HFF-Myc (cell line): ENCODE measurements at regions not wholly inside any gene's neighbourhood (a gene's known extent, or its start where the extent isn't known, plus 50 kb on each side); places are given as distances from the start of the nearest gene placed in this dataset.

Experiments
- DNase-seq: peaks from one replicate; pipeline ENCODE4 v3.0.0-alpha.2; 2011; ENCODE audit warnings: low read depth; ENCODE audit errors: extremely low read depth
- H3K4me3 ChIP-seq: replicated peaks from 2 replicates; pipeline ENCODE4 v1.5.1; 2011; ENCODE audit warnings: low read depth, mild to moderate bottlenecking, control low read depth, low read length
- TF ChIP-seq, protein P1 (sequence below): IDR thresholded peaks from 2 replicates; pipeline ENCODE4 v1.5.1; 2012; ENCODE audit warnings: mild to moderate bottlenecking, low read depth, low read length, control low read depth; ENCODE audit errors: missing control alignments

DNA sequence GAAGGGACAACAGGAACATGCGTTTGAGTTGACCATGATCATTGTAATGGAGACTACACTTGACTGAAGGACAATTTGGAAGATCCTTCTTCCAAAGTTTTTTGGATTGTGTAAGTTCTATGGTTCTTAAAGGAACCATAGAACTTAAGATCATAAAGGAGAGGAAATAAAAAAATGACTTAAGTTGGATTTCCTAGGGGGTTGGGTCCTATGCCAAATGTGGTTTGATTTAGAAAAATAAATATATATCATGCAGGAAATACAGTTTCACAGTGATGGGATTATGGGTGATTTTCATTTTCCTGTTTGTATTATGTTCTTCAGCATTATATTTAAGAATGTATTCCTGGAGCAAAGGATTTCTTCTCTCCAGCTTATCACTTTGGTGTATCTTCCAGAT is 305.5 kb upstream of the DPH6 start:
- TF ChIP-seq, protein P1, sequence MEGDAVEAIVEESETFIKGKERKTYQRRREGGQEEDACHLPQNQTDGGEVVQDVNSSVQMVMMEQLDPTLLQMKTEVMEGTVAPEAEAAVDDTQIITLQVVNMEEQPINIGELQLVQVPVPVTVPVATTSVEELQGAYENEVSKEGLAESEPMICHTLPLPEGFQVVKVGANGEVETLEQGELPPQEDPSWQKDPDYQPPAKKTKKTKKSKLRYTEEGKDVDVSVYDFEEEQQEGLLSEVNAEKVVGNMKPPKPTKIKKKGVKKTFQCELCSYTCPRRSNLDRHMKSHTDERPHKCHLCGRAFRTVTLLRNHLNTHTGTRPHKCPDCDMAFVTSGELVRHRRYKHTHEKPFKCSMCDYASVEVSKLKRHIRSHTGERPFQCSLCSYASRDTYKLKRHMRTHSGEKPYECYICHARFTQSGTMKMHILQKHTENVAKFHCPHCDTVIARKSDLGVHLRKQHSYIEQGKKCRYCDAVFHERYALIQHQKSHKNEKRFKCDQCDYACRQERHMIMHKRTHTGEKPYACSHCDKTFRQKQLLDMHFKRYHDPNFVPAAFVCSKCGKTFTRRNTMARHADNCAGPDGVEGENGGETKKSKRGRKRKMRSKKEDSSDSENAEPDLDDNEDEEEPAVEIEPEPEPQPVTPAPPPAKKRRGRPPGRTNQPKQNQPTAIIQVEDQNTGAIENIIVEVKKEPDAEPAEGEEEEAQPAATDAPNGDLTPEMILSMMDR: no peak
- no peak overlapping the region for H3K4me3 ChIP-seq
- DNase-seq: no peak

DNA sequence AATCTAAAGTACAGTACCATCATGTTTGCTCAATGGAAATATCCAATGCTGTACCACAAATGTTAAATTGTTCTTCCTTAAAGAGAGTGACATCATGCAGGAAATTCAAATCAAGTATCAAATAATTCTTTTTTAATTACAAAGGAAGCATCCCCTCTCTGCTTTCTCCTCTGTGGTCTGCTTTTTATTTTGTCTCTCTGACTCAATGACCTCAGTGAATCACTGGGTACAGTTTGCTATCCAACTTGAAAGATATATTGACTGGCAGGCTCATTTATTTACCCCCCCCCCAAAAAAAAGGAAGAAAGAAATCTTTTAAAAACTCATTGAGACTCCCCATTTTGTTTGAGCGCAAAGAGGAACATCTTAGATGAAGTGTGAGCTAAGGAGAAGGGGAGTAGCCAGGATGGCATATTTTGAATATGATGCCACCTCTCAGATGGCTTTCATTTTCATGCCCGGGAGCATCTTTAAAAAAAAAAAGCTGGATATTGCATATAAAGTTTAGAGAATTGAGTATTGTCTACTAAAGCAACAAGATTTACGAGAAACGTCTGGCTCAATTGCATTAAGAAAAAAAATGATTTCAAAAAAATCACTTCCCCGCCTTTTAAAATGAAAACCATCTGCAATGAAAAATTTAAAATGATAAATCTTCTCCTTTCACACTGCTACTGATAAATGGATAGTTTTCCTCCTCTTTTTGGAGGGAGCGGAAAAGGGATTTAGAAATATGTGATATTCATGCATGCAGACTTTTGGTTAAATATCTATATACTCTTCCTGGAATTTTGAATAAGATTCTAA is 307.1 kb upstream of the DPH6 start:
- TF ChIP-seq, protein P1: no peak
- no peak overlapping the region for H3K4me3 ChIP-seq
- DNase-seq: no peak

DNA sequence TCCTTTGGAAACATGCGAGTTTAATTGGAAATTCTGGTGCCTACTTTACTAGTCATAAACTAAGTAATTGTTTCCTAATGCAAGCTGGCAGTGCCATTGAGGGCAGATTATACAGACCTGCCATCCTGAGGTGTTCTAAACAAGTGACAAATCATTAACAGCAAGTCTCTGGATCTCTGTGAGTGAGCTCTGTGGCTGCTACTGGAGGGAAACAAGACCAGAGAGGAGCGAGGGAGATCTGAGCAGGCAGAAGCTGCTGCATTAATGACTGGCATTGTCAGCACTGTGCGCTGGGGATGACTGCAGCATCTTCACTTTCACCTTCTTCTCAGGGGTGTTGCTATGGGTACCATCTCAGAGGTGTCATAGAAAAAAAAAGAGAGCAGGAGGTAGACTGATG is 308.4 kb upstream of the DPH6 start:
- no peak overlapping the region for H3K4me3 ChIP-seq
- no peak for DNase-seq
- TF ChIP-seq, protein P1: no peak

DNA sequence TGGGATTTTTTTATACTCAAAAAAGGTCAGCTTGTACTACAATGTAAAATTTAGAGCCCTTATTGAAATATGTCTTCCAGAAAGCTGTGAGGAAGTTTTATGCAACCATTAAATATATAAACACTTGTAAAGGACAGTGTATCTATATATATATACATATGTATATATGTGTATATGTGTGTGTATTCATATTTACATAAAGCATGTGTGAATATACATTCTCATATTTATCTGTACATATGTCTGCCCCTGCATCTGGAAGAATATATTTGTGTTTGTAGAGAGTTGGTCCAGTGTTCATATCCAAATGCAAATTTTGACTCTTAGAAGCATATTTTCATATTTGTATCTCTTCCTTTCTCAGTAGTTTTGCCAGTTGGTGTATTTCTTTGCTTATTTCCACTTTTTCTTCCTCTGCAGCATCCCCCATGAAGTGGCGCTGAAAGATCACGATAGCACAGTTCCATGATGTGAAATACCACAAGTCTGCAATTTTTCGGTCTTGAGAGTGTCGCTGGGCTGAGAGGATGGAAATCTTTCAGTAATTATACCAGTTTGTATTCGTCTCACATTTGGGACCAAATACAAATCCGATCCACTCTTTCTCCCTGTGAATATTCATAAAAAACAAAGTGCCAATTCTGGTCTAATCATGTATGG is 311.7 kb upstream of the DPH6 start:
- no peak overlapping the region for H3K4me3 ChIP-seq
- TF ChIP-seq, protein P1: no peak
- DNase-seq: no peak

DNA sequence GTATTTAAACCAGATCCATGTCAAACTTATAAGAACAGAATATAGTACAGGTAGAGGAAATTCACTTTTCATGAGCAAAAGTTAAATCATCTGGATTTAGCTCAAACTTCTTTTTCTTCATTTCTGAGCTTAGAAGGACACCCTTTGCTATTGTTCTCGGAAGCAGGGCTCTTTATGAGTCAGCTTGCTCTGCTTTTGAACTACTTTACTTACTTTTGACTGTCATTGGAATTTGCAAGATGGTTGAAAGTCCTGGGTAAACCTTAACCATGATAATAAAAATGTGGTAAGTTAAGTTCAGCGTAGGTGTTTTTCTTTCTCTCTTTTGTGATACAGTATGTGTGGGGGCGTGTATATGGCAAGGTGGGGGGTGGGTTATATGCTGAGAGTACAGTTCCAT is 312.7 kb upstream of the DPH6 start:
- DNase-seq: no peak
- no peak overlapping the region for H3K4me3 ChIP-seq
- TF ChIP-seq, protein P1: no peak

DNA sequence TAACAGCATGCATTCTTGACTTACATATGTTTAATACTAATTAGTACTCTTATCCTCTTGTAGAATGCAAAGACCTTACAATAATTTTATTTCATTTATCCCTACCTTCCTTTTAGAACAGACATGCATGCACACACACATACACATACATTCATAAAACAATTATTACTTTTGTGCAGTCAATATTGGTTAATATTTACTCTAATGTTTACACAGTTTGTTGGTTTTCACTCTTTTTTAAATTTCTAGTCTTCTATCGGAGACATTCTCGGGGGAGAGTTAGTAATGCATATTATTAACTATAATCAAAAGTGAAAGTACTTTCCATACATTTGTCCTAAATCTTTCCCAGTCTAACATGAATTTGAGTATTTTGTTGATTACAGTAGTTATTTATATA is 317.7 kb upstream of the DPH6 start:
- TF ChIP-seq, protein P1: no peak
- no peak for DNase-seq
- H3K4me3 ChIP-seq: no peak overlapping the region
